Liver (tissue), 8 donors: ENCODE measurements at regions not wholly inside any gene's neighbourhood (a gene's known extent, or its start where the extent isn't known, plus 50 kb on each side); places are given as distances from the start of the nearest gene placed in this dataset.

ENCODE experiments used
- DNase-seq: peaks from one replicate; pipeline ENCODE4 v3.0.0-alpha.2; 2017; ENCODE audit warnings: low spot score
- H3K27ac ChIP-seq, 2 donors: one replicate each; pipeline ENCODE4 v1.7.0; 2013; ENCODE audit warnings: inconsistent platforms in 2 of 2, low read length in 2 of 2, control low read depth in 1 of 2, low read depth in 1 of 2, mild to moderate bottlenecking in 1 of 2
- H3K27me3 ChIP-seq, 4 donors: one replicate each; pipeline versions ENCODE4 v1.6.1 to v1.7.0; 2013; ENCODE audit warnings: low read length in 3 of 4, inconsistent platforms in 1 of 4, mild to moderate bottlenecking in 1 of 4, moderate library complexity in 1 of 4; ENCODE audit not compliant: control insufficient read depth in 4 of 4, insufficient read depth in 4 of 4
- H3K36me3 ChIP-seq, 4 donors: one replicate each; pipeline versions ENCODE4 v1.6.1 to v1.7.0; 2013; ENCODE audit warnings: low read length in 3 of 4, mild to moderate bottlenecking in 3 of 4, low read depth in 1 of 4, moderate library complexity in 1 of 4; ENCODE audit not compliant: control insufficient read depth in 4 of 4, insufficient read depth in 3 of 4
- H3K4me1 ChIP-seq, 4 donors: one replicate each; pipeline versions ENCODE4 v1.6.1 to v1.7.0; 2013; ENCODE audit warnings: low read length in 3 of 4, mild to moderate bottlenecking in 3 of 4, moderate library complexity in 1 of 4; ENCODE audit not compliant: control insufficient read depth in 4 of 4, insufficient read depth in 4 of 4
- H3K4me3 ChIP-seq, 3 donors: one replicate each; pipeline versions ENCODE4 v1.6.1 to v1.7.0; 2013; ENCODE audit warnings: low read length in 3 of 3, control low read depth in 1 of 3, low read depth in 1 of 3, mild to moderate bottlenecking in 1 of 3
- H3K9ac ChIP-seq, 2 donors: one replicate each; pipeline ENCODE4 v1.7.0; 2013; ENCODE audit warnings: low read length in 2 of 2, mild to moderate bottlenecking in 2 of 2, moderate library complexity in 2 of 2, control low read depth in 1 of 2, low read depth in 1 of 2
- H3K9me3 ChIP-seq, 4 donors: one replicate each; pipeline versions ENCODE4 v1.6.1 to v1.7.0; 2013; ENCODE audit warnings: low read length in 3 of 4; ENCODE audit not compliant: control insufficient read depth in 4 of 4
- ATF3 ChIP-seq: IDR thresholded peaks from 2 replicates; pipeline ENCODE4 v1.6.1; 2016; ENCODE audit warnings: antibody characterized with exemption
- CTCF ChIP-seq: fragments of 150-350 bp; IDR thresholded peaks from 2 replicates; pipeline ENCODE4 v1.5.1; 2017; ENCODE audit warnings: improper control_type of control experiment, low read depth, low read length; ENCODE audit not compliant: missing input control
- EGR1 ChIP-seq, 2 donors: IDR thresholded peaks; 2 replicates each; pipeline ENCODE4 v1.6.1; 2016 to 2018; ENCODE audit warnings: antibody characterized with exemption in 2 of 2, low read depth in 2 of 2
- FOXA1 ChIP-seq: IDR thresholded peaks from 2 replicates; pipeline ENCODE4 v1.6.1; 2016; ENCODE audit warnings: antibody characterized with exemption
- FOXA2 ChIP-seq: IDR thresholded peaks from 2 replicates; pipeline ENCODE4 v1.6.1; 2016; ENCODE audit warnings: antibody characterized with exemption
- GABPA ChIP-seq, 2 donors: IDR thresholded peaks in 1 of 2; conservative IDR thresholded peaks in 1 of 2; 2 replicates each; pipeline ENCODE4 v1.6.1; 2016; ENCODE audit warnings: antibody characterized with exemption in 2 of 2, mild to moderate bottlenecking in 1 of 2, moderate library complexity in 1 of 2
- HNF4A ChIP-seq, 2 donors: conservative IDR thresholded peaks; 2 replicates each; pipeline ENCODE4 v1.6.1; 2016; ENCODE audit warnings: antibody characterized with exemption in 2 of 2, mild to moderate bottlenecking in 2 of 2
- HNF4G ChIP-seq: IDR thresholded peaks from 2 replicates; pipeline ENCODE4 v1.6.1; 2016; ENCODE audit warnings: antibody characterized with exemption
- JUND ChIP-seq, 2 donors: IDR thresholded peaks; 2 replicates each; pipeline ENCODE4 v1.6.1; 2016; ENCODE audit warnings: antibody characterized with exemption in 2 of 2
- MAX ChIP-seq: IDR thresholded peaks from 2 replicates; pipeline ENCODE4 v1.6.1; 2016; ENCODE audit warnings: antibody characterized with exemption
- NR2F2 ChIP-seq: IDR thresholded peaks from 2 replicates; pipeline ENCODE4 v1.6.1; 2016; ENCODE audit warnings: antibody characterized with exemption
- REST ChIP-seq: IDR thresholded peaks from 2 replicates; pipeline ENCODE4 v1.6.1; 2016; ENCODE audit warnings: antibody characterized with exemption, mild to moderate bottlenecking
- RXRA ChIP-seq, 2 donors: IDR thresholded peaks; 2 replicates each; pipeline ENCODE4 v1.6.1; 2017 to 2018; ENCODE audit warnings: antibody characterized with exemption in 2 of 2, mild to moderate bottlenecking in 1 of 2
- SP1 ChIP-seq: IDR thresholded peaks from 2 replicates; pipeline ENCODE4 v1.6.1; 2018; ENCODE audit warnings: antibody characterized with exemption, mild to moderate bottlenecking
- TAF1 ChIP-seq: conservative IDR thresholded peaks from 2 replicates; pipeline ENCODE4 v1.6.1; 2016; ENCODE audit warnings: antibody characterized with exemption, mild to moderate bottlenecking
- YY1 ChIP-seq: IDR thresholded peaks from 2 replicates; pipeline ENCODE4 v1.6.1; 2016; ENCODE audit warnings: antibody characterized with exemption, mild to moderate bottlenecking
- ZBTB33 ChIP-seq: IDR thresholded peaks from 2 replicates; pipeline ENCODE4 v1.6.1; 2016; ENCODE audit warnings: antibody characterized with exemption
- WGBS: extraction: QIAGEN DNeasy Blood & Tissue Kit; methylation state at CpG from one replicate; pipeline ENCODE4 v1.1.7; 2013; 5-methylcytosine and 5-hydroxymethylcytosine counted together
- donor health status: healthy.
- donor health status: healthy.
- donor health status: healthy.
- donor health status: healthy.
- donor health status: healthy.

- H3K9me3 ChIP-seq, result no peaks in the 10 kb centered on the region
- WGBS, result 54% methylated on average over 2 of the region's 2 CpGs
- H3K4me3 ChIP-seq, result no peak overlapping the region
- no peak for TF ChIP-seq MAX
- TF ChIP-seq TAF1, result no peak
- TF ChIP-seq FOXA1, result no peak
- no peak for TF ChIP-seq NR2F2
- no peak for TF ChIP-seq FOXA2
- no peak for TF ChIP-seq ZBTB33
- no peak for TF ChIP-seq ATF3
- no peak for TF ChIP-seq JUND (IDR thresholded peaks at IDR 0.05)
- no peak for TF ChIP-seq SP1
- TF ChIP-seq GABPA (IDR thresholded peaks at IDR 0.05 in 1 of 2, conservative IDR thresholded peaks at IDR 0.05 in 1 of 2), result no peak
- TF ChIP-seq HNF4G, result no peak
- TF ChIP-seq RXRA (IDR thresholded peaks at IDR 0.05), result no peak
- no peak for TF ChIP-seq YY1
- no peak for TF ChIP-seq EGR1 (IDR thresholded peaks at IDR 0.05; ENCODE audit: low read depth in 2 of 2)
- no peak for TF ChIP-seq HNF4A (conservative IDR thresholded peaks at IDR 0.05)
- H3K36me3 ChIP-seq, result no peaks in the 10 kb centered on the region
- H3K4me1 ChIP-seq, result no peaks in the 10 kb centered on the region
- DNase-seq, result no peak
- H3K27ac ChIP-seq, result no peak overlapping the region
- H3K27me3 ChIP-seq, result no peaks in the 10 kb centered on the region
- H3K9ac ChIP-seq, result no peak overlapping the region
Observed at GRCh38 chr1:186568221-186568620, 107.3 kb upstream of the PDC start.

- no peak overlapping the region for H3K4me3 ChIP-seq
- 38% methylated on average over 3 of the region's 3 CpGs for WGBS
- no peaks in the 10 kb centered on the region for H3K27me3 ChIP-seq
- no peaks in the 10 kb centered on the region for H3K4me1 ChIP-seq
- H3K9ac ChIP-seq, result no peak overlapping the region
- TF ChIP-seq REST, result no peak
- no peak for TF ChIP-seq JUND (IDR thresholded peaks at IDR 0.05)
- no peak for TF ChIP-seq ZBTB33
- TF ChIP-seq MAX, result no peak
- no peak for TF ChIP-seq SP1
- TF ChIP-seq HNF4G, result no peak
- no peak for TF ChIP-seq TAF1
- TF ChIP-seq FOXA2, result no peak
- no peak for TF ChIP-seq RXRA (IDR thresholded peaks at IDR 0.05)
- no peak for TF ChIP-seq FOXA1
- no peak for TF ChIP-seq CTCF
- no peak for TF ChIP-seq HNF4A (conservative IDR thresholded peaks at IDR 0.05)
- TF ChIP-seq EGR1 (IDR thresholded peaks at IDR 0.05; ENCODE audit: low read depth in 2 of 2), result no peak
- TF ChIP-seq NR2F2, result no peak
- DNase-seq, result no peak
- no peaks in the 10 kb centered on the region for H3K9me3 ChIP-seq
- H3K27ac ChIP-seq, result no peak overlapping the region
- H3K36me3 ChIP-seq, result no peaks in the 10 kb centered on the region
Observed at GRCh38 chr1:186566140-186566855, 105.4 kb upstream of the PDC start.
